HepG2 (cell line): ENCODE measurements at regions not wholly inside any gene's neighbourhood (a gene's known extent, or its start where the extent isn't known, plus 50 kb on each side); places are given as distances from the start of the nearest gene placed in this dataset.

Source experiments
- EP300 ChIP-seq, 3 experiments: sonication (generic) in 1 of 3; formaldehyde crosslinking in 1 of 3; IDR thresholded peaks; 2 replicates each; pipeline versions ENCODE4 v1.5.1 to v1.6.1; 2011 to 2020; ENCODE audit warnings: low read depth in 2 of 3, low read length in 2 of 3, borderline replicate concordance in 1 of 3, improper control_type of control experiment in 1 of 3, mild to moderate bottlenecking in 1 of 3, missing genetic modification reagents in 1 of 3, moderate library complexity in 1 of 3
- MAFK ChIP-seq, 2 experiments: IDR thresholded peaks in 1 of 2; conservative IDR thresholded peaks in 1 of 2; 2 replicates each; pipeline ENCODE4 v1.6.1; 2011; ENCODE audit warnings: improper control_type of control experiment in 2 of 2, low read length in 2 of 2
- NR2F2 ChIP-seq: IDR thresholded peaks from 2 replicates; pipeline ENCODE4 v1.6.1; 2012; ENCODE audit warnings: low read depth, inconsistent platforms, borderline replicate concordance
- REXO4 ChIP-seq: sonication (generic); formaldehyde crosslinking; IDR thresholded peaks from 2 replicates; pipeline ENCODE4 v1.8.0; 2022; ENCODE audit warnings: missing genetic modification reagents, mild to moderate bottlenecking, borderline replicate concordance
- SIN3A ChIP-seq: IDR thresholded peaks from 2 replicates; pipeline ENCODE4 v1.6.1; 2011; ENCODE audit warnings: low read depth, mild to moderate bottlenecking, control low read depth, low read length, borderline replicate concordance
- SMC3 ChIP-seq: IDR thresholded peaks from 2 replicates; pipeline ENCODE4 v1.6.1; 2011; ENCODE audit warnings: low read length, improper control_type of control experiment
- ZBTB40 ChIP-seq, 2 experiments: fragments of 450-650 bp in 1 of 2; sonication (generic) in 1 of 2; formaldehyde crosslinking in 1 of 2; IDR thresholded peaks; 2 replicates each; pipeline versions ENCODE4 v1.6.1 to v1.8.0; 2016 to 2022; ENCODE audit warnings: antibody characterized with exemption in 1 of 2, mild to moderate bottlenecking in 1 of 2, missing genetic modification reagents in 1 of 2
- ZNF766 ChIP-seq: sonication (generic); formaldehyde crosslinking; IDR thresholded peaks from 2 replicates; pipeline ENCODE4 v1.5.0; 2020; ENCODE audit warnings: missing genetic modification reagents, borderline replicate concordance

GRCh38 chr14:71332476-71332875, 425.2 kb downstream of the PCNX1 start:
- TF ChIP-seq SIN3A (no peak), ZBTB40 (IDR thresholded peaks at IDR 0.05) (no peak), ZBTB40 (CRISPR knock-in tag; IDR thresholded peaks at IDR 0.05) (no peak), ZNF766 (CRISPR knock-in tag) (no peak), NR2F2 (no peak), EP300 (IDR thresholded peaks at IDR 0.05; ENCODE audit: low read depth in 2 of 2, low read length in 2 of 2) (no peak), EP300 (CRISPR knock-in tag; IDR thresholded peaks at IDR 0.05; ENCODE audit: borderline replicate concordance) (no peak), SMC3 (no peak), MAFK (conservative IDR thresholded peaks at IDR 0.05 in 1 of 2, IDR thresholded peaks at IDR 0.05 in 1 of 2; ENCODE audit: low read length in 2 of 2) (no peak), REXO4 (no peak)
